ENCODE measurements at regions not wholly inside any gene's neighbourhood (a gene's known extent, or its start where the extent isn't known, plus 50 kb on each side); places are given as distances from the start of the nearest gene placed in this dataset.

DNA sequence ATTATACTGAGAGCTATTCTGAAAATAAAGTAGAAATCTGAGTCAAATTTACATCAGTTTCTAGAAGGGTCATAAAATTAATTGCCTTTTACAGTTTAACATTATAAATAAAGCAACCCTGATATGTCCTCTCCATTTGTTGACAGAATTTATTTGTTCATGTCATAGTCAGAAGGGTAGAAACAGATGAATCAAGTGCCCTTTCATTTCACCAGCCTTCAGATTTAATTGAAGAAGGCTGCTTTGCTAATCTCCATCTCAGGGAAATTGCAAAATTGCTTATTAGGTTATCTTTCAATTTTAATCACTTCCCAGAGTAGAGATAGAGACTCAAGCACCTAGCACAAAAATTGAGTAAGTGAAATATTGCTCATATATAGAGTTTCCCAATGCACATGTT is 76.8 kb downstream of the ATXN7L3B start:
- TF ChIP-seq POLR2A (IDR thresholded peaks at IDR 0.05) (no peak), EP300 (IDR thresholded peaks at IDR 0.05) (no peak)
- TF ChIP-seq, protein P1, sequence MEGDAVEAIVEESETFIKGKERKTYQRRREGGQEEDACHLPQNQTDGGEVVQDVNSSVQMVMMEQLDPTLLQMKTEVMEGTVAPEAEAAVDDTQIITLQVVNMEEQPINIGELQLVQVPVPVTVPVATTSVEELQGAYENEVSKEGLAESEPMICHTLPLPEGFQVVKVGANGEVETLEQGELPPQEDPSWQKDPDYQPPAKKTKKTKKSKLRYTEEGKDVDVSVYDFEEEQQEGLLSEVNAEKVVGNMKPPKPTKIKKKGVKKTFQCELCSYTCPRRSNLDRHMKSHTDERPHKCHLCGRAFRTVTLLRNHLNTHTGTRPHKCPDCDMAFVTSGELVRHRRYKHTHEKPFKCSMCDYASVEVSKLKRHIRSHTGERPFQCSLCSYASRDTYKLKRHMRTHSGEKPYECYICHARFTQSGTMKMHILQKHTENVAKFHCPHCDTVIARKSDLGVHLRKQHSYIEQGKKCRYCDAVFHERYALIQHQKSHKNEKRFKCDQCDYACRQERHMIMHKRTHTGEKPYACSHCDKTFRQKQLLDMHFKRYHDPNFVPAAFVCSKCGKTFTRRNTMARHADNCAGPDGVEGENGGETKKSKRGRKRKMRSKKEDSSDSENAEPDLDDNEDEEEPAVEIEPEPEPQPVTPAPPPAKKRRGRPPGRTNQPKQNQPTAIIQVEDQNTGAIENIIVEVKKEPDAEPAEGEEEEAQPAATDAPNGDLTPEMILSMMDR (IDR thresholded peaks at IDR 0.05), result no peak
